GM12878 (cell line): ENCODE measurements at regions not wholly inside any gene's neighbourhood (a gene's known extent, or its start where the extent isn't known, plus 50 kb on each side); places are given as distances from the start of the nearest gene placed in this dataset.

ENCODE experiments used
- ATAC-seq: fragments of 200-7000 bp; cut with Tn5 transposase; 3 replicates; pipeline ENCODE4 v1.9.1; 2020; ENCODE audit warnings: mild to moderate bottlenecking, moderate library complexity
- BruUV-seq: library from RNA; stranded (reverse); fragments of 400-500 nt; replicated peaks from 2 replicates; lab custom pipeline; 2021; lab: Mats Ljungman, UMichigan
- CTCF ChIA-PET: fragments of 300-600 bp; sonication (Branson Sonifier 250); formaldehyde crosslinking; extraction: SDS; loops from one replicate; lab custom pipeline; 2021; ENCODE audit warnings: inconsistent platforms; lab: Yijun Ruan, JAX
- POLR2A ChIA-PET: fragments of 350-600 bp; formaldehyde crosslinking; extraction: SDS; loops from one replicate; lab custom pipeline; 2021; ENCODE audit warnings: inconsistent platforms; lab: Charles Lee
- RAD21 ChIA-PET: fragments of 300-600 bp; sonication (Branson Sonifier 250); formaldehyde crosslinking; loops from one replicate; lab custom pipeline; 2023; ENCODE audit warnings: antibody characterized with exemption; ENCODE audit not compliant: unreplicated experiment; lab: Charles Lee
- SMC1A ChIA-PET: fragments of 300-600 bp; sonication (Branson Sonifier 250); formaldehyde crosslinking; loops from one replicate; lab custom pipeline; 2023; ENCODE audit not compliant: unreplicated experiment, uncharacterized antibody; lab: Charles Lee
- DNase-seq: peaks from one replicate; pipeline ENCODE4 v3.0.0-alpha.2; 2011; ENCODE audit warnings: low read depth, low spot score
- FAIRE-seq: peaks from 3 replicates; lab custom pipeline; 2011; peaks lifted over from hg19 to GRCh38; lab: Jason Lieb, UNC
- H2AFZ ChIP-seq: 2 replicates; pipeline ENCODE4 v1.6.0; 2011; ENCODE audit warnings: low read depth, low read length, control low read depth; ENCODE audit not compliant: control insufficient read depth
- H3K27ac ChIP-seq: 2 replicates; pipeline ENCODE4 v1.5.1; 2011; ENCODE audit warnings: control low read depth; ENCODE audit not compliant: control insufficient read depth, insufficient read depth
- H3K27me3 ChIP-seq, 2 experiments: replicated peaks in 1 of 2; 2 replicates each; pipeline versions ENCODE4 v1.6.0 to v1.6.1; 2011; ENCODE audit warnings: low read length in 1 of 2; ENCODE audit not compliant: control insufficient read depth in 2 of 2, insufficient read depth in 2 of 2
- H3K36me3 ChIP-seq, 2 experiments: 2 replicates each; pipeline ENCODE4 v1.5.1; 2011; ENCODE audit warnings: low read length in 1 of 2; ENCODE audit not compliant: control insufficient read depth in 2 of 2, insufficient read depth in 2 of 2
- H3K4me1 ChIP-seq: 2 replicates; pipeline ENCODE4 v1.6.1; 2011; ENCODE audit warnings: mild to moderate bottlenecking, low read length, moderate library complexity, mixed read lengths; ENCODE audit not compliant: control insufficient read depth, insufficient read depth
- H3K4me2 ChIP-seq: 2 replicates; pipeline ENCODE4 v1.6.0; 2011; ENCODE audit warnings: control low read depth; ENCODE audit not compliant: control insufficient read depth, insufficient read depth
- H3K4me3 ChIP-seq: fragments of 200-600 bp; sonication (generic); 2 replicates; pipeline ENCODE4 v1.5.1; 2016
- H3K79me2 ChIP-seq: 2 replicates; pipeline ENCODE4 v1.6.0; 2011; ENCODE audit warnings: low read length; ENCODE audit not compliant: control insufficient read depth, insufficient read depth
- H3K9ac ChIP-seq: 2 replicates; pipeline ENCODE4 v1.8.0; 2011; ENCODE audit warnings: low read length, control low read depth, mixed read lengths; ENCODE audit not compliant: control insufficient read depth, insufficient read depth
- H3K9me3 ChIP-seq: replicated peaks from 3 replicates; pipeline ENCODE4 v1.5.1; 2011; ENCODE audit warnings: mild to moderate bottlenecking, low read length; ENCODE audit not compliant: control insufficient read depth, insufficient read depth
- H4K20me1 ChIP-seq: 2 replicates; pipeline ENCODE4 v1.6.0; 2011; ENCODE audit not compliant: control insufficient read depth, insufficient read depth
- CREM ChIP-seq: IDR thresholded peaks from 2 replicates; pipeline ENCODE4 v1.6.1; 2014; ENCODE audit warnings: antibody characterized with exemption, low read depth
- ESRRA ChIP-seq: IDR thresholded peaks from 2 replicates; pipeline ENCODE4 v1.6.1; 2012; ENCODE audit warnings: mild to moderate bottlenecking, low read length, improper control_type of control experiment
- YY1 ChIP-seq: IDR thresholded peaks from 2 replicates; pipeline ENCODE4 v1.6.1; 2011; ENCODE audit warnings: low read depth, mild to moderate bottlenecking, low read length
- ZBED1 ChIP-seq: IDR thresholded peaks from 2 replicates; pipeline ENCODE4 v1.6.1; 2016; ENCODE audit warnings: borderline replicate concordance
- WGBS: methylation state at CpG from one replicate; pipeline ENCODE4 v1.1.6; 2016; ENCODE audit warnings: low lambda C conversion rate; ENCODE audit not compliant: insufficient replicate concordance, insufficient coverage; ENCODE audit errors: missing lambda C conversion rate; 5-methylcytosine and 5-hydroxymethylcytosine counted together
- in situ Hi-C: fragments of 300-500 bp; cut with MboI; formaldehyde crosslinking; loops from 9 replicates; pipeline ENCODE4 v1.14.3; 2018; ENCODE audit warnings: mixed read lengths
- intact Hi-C: fragments of 100-400 bp; cut with micrococcal nuclease; formaldehyde crosslinking; loops from one replicate; pipeline ENCODE4 v1.14.2; 2022; ENCODE audit not compliant: unreplicated experiment
- TF ChIP-seq, protein P1 (sequence below): fragments of 450-650 bp; IDR thresholded peaks from 2 replicates; pipeline ENCODE4 v1.6.1; 2018; ENCODE audit warnings: borderline replicate concordance, mild to moderate bottlenecking; ENCODE audit not compliant: partially characterized antibody
- TF ChIP-seq, protein P2 (sequence below): fragments of 450-650 bp; IDR thresholded peaks from 2 replicates; pipeline ENCODE4 v1.6.1; 2016; ENCODE audit warnings: mild to moderate bottlenecking

DNA sequence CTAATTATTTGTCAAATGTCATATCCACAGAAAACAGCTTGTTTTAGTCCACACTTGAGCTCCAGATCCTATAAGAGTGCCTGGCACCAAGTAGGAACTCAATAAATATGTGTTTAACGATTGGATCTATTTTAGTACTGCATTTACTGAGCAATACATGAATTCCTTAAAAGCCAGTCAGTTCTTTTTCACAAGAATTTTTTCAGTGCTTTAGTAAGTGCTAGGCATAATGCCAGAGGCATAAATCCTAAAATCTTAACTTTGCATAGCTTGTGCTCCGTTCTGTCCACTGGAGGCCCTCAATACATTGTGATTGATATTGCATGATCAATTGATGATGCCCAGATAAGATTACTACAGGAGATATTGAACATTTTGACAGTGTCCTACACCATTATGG, 67.3 kb upstream of the PCSK5 start:
- no peaks in the 10 kb centered on the region for H3K27me3 ChIP-seq
- POLR2A ChIA-PET, result no interaction called here
- TF ChIP-seq, protein P1, sequence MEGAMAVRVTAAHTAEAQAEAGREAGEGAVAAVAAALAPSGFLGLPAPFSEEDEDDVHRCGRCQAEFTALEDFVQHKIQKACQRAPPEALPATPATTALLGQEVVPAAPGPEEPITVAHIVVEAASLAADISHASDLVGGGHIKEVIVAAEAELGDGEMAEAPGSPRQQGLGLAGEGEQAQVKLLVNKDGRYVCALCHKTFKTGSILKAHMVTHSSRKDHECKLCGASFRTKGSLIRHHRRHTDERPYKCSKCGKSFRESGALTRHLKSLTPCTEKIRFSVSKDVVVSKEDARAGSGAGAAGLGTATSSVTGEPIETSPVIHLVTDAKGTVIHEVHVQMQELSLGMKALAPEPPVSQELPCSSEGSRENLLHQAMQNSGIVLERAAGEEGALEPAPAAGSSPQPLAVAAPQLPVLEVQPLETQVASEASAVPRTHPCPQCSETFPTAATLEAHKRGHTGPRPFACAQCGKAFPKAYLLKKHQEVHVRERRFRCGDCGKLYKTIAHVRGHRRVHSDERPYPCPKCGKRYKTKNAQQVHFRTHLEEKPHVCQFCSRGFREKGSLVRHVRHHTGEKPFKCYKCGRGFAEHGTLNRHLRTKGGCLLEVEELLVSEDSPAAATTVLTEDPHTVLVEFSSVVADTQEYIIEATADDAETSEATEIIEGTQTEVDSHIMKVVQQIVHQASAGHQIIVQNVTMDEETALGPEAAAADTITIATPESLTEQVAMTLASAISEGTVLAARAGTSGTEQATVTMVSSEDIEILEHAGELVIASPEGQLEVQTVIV, result no peak
- TF ChIP-seq ESRRA (no peak), ZBED1 (no peak), CREM (no peak), YY1 (no peak)
- TF ChIP-seq, protein P2, sequence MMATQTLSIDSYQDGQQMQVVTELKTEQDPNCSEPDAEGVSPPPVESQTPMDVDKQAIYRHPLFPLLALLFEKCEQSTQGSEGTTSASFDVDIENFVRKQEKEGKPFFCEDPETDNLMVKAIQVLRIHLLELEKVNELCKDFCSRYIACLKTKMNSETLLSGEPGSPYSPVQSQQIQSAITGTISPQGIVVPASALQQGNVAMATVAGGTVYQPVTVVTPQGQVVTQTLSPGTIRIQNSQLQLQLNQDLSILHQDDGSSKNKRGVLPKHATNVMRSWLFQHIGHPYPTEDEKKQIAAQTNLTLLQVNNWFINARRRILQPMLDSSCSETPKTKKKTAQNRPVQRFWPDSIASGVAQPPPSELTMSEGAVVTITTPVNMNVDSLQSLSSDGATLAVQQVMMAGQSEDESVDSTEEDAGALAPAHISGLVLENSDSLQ, result no peak
- H4K20me1 ChIP-seq, result no peaks in the 10 kb centered on the region
- CTCF ChIA-PET, result no interaction called here
- no peak overlapping the region for H3K9ac ChIP-seq
- RAD21 ChIA-PET, result no interaction called here
- SMC1A ChIA-PET, result no interaction called here
- WGBS, result 2% methylated on average over 2 of the region's 2 CpGs
- in situ Hi-C loops (no loop called here), intact Hi-C loops (no loop called here)
- FAIRE-seq (no peak), ATAC-seq (no peak), DNase-seq (no peak)
- H3K4me1 ChIP-seq, result no peaks in the 10 kb centered on the region
- H3K79me2 ChIP-seq, result no peaks in the 10 kb centered on the region
- H3K36me3 ChIP-seq, result no peaks in the 10 kb centered on the region
- H3K9me3 ChIP-seq, result no peaks in the 10 kb centered on the region
- H3K4me3 ChIP-seq, result no peak overlapping the region
- no peak overlapping the region for H3K4me2 ChIP-seq
- H3K27ac ChIP-seq, result no peak overlapping the region
- no peak overlapping the region for H2AFZ ChIP-seq
- BruUV-seq, result no TSS peak
